ENCODE measurements at regions not wholly inside any gene's neighbourhood (a gene's known extent, or its start where the extent isn't known, plus 50 kb on each side); places are given as distances from the start of the nearest gene placed in this dataset.
A peak's percentile ranks its signal among the peaks of the same experiment; 100 is the strongest.

DNA sequence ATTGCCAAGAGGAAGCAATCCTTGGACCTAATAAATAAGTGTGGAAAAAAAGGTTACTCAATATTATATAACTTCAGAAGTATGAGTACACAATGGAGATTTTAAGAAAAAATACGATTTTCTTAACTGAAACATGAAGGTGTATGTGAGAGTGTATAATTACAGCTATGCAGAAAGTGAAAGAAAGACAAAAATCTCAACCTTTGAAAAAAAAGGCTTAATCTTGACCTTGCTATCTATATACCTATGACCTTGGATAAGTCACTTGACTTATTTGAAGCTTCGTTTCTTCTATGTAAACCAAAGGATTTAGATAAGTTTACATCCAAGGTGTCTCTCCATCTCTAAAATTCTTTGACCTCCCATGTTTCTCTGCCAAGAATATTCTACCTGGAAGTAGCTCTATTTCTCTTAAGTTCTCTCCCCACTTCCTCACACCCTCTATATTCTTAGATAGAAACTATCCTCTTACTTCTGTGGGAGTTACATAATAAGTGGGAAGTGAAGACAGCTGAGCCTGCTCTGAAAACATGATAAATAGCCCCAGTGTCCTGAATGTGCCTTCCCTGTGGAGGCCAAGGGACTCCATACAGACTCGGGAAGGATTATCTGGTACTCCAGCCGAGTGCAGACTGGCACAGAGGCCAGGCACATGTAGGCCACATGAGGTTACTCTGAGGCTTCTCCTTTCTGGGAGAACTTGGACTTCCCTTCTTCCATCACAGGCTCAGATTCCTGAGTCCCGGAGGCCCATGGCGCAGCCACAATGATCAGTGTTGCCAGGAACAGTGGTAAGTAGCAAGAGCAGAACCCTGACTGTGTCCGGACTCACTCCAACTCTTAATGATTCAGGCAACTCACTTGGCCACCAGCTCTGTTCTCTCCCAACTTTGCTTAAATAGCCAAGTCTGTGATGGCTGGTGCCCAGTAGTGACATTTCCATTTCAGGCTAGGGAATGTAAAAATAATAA, 166.8 kb upstream of the COL8A1 start:
- TF ChIP-seq PAX5 (IDR thresholded peaks at IDR 0.05; ENCODE audit: insufficient read depth, low read length, severe bottlenecking) (no peak), POLR2AphosphoS5 (IDR thresholded peaks at IDR 0.05; ENCODE audit: low read depth, low read length) (no peak), TAF1 (IDR thresholded peaks at IDR 0.05; ENCODE audit: low read depth, low read length) (no peak), POLR2A (IDR thresholded peaks at IDR 0.05; ENCODE audit: low read depth, low read length) (no peak), POU2F2 (IDR thresholded peaks at IDR 0.05; ENCODE audit: low read depth, low read length) (no peak), SPI1 (IDR thresholded peaks at IDR 0.05; ENCODE audit: low read depth, low read length) (0 out of 2 replicates have a peak, but pooled peaks have one; percentile 18)
